GM21526 (cell line): ENCODE measurements at regions not wholly inside any gene's neighbourhood (a gene's known extent, or its start where the extent isn't known, plus 50 kb on each side); places are given as distances from the start of the nearest gene placed in this dataset.
"Not testable (repeated sequence)": the region's sequence is repeated elsewhere in the genome, so short reads cannot be mapped to it uniquely, and the experiment has no call there.

Source experiments
- ATAC-seq: cut with Tn5 transposase; IDR thresholded peaks from one replicate; pipeline ENCODE4 v1.9.1; 2021; ENCODE audit warnings: moderate library complexity; ENCODE audit not compliant: unreplicated experiment, low FRiP score

DNA sequence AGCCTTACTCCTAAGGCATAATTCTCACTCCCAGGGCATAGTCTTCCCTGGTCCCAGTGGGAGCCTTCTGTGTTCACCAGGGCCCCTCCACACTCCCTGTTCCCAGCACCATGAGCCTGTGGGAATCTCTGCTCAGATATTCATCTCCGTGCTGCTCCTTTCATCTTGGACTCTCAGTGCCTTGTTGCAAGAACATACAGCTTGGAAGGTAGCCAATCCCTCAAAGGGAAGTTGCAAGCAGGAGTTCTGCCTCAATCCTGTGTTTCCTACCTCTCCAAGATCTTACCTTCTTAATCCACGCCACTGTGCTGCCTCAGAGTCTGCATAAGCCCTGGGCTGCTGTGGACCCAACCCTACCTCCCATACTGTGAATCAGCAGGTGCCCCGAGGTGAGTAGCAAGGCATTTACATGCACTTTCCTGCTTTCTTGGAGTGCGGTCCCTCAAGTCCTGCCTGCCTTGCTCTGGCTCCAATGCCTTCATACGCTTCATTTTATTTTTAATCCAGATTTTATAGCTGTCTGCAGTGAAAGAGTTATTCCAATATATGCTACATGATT is 413.8 kb upstream of the RAB6C start:
- no peak for ATAC-seq

DNA sequence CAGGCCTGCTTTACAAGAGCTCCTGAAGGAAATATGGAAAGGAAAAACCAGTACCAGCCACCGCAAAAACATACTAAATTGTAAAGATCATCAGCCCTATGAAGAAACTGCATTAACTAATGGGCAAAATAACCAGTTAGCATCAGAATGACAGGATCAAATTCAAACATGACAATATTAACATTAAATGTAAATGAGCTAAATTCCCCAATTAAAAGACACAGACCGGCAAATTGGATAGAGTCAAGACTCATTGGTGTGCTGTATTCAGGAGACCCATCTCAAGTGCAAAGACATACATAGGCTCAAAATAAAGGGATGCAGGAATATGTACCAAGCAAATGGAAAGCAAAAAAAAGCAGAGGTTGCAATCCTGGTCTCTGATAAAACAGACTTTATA is 408.7 kb upstream of the RAB6C start:
- not testable (repeated sequence) for ATAC-seq

DNA sequence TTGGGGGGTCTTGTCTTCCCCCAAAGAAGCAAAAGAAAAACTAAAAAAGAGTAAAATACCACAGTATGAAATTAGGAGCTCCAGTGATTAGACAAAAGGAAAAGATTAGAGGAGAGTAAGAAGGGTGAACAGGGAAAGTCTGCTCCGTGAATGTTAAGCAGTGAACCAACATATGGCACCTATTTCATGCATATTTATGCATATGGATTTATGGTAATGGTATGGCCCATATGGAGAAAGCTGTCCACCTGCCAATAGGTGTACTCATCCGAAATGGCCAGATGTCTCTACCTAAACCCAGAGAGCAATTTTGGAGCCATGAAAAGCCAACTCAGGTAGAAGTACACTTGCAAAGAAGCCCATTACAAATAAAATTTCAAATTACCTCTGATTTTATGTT is 404.0 kb upstream of the RAB6C start:
- ATAC-seq: no peak

DNA sequence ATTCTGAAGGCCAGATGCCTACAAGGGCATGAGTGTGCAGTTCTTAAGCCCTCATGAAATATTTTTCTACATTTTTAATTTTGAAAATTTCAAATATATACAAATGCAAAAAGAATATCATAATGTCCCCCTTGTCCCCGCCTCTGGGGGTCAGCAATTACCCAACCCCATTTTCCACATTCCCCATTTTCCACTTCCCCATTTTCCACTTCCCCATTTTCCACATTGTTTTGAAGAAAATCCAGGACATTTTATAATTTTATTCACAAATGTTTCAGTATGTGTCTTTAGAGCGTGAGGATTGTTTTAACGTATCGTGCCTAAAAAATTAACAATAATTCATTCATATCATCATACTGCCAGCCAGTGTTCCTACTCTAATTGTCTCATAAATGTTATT is 403.6 kb upstream of the RAB6C start:
- no peak for ATAC-seq

DNA sequence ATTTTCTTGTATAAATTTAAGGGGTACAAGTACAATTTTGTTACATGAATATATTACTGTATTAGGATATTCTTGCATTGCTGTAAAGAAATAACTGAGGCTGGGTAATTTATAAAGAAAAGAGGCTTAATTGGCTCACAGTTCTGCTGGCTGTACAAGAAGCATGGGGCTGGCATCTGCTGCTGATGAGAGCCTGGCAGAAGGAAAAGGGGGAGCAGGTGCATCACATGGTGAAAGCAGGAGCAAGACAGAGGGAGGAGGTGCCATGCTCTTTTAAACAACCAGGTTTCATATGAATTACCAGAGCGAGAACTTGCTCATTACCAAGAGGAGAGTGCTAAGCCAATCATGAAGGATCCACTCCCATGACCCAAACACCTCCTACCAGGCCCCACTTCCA is 399.5 kb upstream of the RAB6C start:
- no peak for ATAC-seq

DNA sequence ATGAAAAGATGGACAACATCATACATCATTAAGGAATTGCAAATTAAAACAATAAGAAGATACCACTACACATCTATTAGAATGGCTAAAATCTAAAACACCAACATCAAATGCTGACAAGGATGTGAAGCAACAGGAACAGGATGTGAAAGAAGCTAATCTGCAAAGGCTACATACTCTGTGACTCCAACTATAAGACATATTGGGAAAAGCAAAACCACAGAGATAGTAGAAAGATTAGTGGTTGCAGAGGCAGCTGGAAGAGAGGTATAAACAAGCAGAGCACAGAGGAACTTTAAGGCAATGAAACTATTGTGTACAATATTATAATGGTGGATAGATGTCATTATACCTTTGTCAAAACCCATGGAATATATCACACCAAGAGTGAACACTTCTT is 393.7 kb upstream of the RAB6C start:
- ATAC-seq: no peak

DNA sequence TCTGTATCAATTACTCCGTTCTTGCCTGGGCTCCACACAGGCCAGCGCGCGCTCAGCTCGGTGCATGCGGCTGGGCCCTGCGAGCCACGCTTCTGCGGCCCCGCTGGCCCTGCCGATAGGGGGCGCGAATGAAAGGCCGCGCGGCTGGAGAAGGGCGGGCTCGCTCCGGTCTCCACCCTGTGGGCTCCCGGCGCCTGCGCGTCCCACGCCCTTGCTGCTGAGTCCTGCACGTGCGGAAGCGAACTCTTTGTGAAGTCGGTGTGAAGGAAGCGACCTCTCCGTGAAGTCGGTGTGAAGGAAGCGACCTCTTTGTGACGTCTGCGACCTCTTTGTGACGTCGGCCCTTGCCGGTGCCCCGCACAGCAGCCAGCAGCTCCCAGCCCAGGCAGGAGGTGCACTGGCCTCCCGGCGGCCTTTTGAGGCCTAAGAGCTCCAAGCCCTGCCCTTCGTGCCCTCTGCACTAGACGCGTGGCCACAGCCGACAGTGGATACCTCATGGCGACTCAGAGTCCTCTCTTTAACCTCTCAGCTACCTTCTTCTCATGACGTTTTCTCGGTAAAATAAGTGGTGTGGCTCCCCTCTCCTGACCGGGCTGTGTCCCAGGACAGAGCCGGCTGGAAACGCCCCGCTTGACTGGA is 391.9 kb upstream of the RAB6C start:
- no peak for ATAC-seq

DNA sequence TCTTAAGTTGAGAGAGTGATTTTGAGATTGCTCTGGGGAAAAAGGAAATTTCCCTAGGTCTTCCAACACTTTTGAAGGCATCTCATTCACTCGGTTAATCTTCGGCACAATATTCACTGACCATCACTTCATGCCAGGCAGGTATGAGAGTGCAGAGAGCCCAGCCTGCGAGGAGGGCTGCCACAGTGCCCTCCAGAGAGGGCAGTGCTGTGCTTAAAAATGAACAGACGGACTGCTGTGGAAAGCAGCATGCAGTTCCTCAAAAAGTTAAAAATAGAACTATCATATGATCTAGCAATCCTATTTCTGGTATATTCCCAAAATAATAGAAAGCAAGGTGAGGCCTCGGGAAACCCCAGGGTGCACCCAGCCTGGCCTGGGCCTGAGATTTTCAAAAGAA is 374.9 kb upstream of the RAB6C start:
- no peak for ATAC-seq

DNA sequence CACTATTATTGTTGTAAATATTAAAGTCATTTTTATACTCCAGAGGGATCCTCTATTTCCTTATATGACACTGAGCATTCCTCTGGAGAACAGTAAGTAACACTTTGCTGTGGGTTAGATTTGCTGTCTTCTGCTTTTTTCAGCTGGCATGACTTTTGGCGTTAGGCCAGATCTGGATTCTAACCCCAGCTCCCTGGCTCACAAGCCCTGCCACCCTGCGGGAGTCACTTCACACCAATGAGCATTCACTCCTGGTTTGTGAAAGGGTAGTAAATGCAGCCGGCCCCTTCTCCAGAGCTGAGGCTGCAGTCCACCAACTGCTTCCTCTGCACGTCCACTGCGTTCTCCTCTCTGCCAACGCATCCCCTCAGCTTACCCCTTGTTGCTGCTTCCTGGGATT is 373.8 kb upstream of the RAB6C start:
- ATAC-seq: no peak

DNA sequence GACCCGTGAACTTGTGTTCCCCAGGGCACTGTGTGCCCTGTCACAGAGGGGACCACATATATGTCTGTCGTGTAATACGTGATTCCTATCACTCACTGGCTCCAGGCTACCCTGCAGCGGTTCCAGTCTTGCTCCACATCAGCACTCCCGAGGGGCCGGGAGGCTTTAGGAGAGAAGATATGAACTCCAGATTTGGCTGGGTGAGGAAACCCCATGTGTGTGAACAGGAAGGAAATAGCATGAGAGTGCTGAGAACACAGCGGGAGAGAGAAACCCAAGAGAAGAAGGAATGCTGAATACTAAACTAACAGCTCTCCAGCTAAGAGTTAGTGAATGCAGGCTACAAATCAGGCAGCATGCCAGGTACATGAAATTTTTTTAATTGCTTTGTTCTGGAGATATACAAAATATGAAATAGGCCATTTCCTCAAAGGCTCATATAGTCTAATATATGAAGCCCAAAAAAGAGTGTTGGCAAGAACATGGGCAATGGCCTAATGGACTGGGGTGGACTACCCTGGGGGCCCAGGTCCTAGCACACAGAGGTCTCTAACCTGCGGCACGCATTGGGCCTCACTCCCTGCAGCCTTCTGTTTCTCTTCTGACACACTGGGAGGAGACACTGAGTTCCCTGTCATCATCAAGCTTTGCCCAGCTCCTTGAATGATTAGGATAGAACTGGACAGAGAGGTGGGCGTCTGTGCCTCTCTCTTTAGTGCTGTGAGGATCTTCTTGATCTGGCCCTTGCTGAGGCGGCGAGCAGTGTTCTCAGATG is 372.8 kb upstream of the RAB6C start:
- ATAC-seq: no peak

DNA sequence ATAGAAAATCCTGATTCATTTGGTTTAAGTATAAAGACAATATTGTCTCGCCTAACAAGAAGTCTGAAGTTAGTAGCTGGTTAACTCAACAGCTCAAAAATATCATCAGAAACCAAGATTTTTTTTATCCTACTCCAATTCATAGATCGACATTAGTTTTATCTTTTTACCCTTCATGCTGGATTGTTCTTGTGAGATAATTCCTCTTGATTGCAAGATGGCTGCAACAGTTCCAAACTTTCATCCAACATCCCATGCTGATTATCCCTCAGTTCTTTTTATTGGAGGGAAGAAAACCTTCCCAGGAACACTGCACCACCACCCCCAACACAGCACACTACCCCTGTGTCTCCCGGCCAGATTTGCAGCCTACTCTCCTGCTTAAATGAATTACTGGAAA is 370.2 kb upstream of the RAB6C start:
- ATAC-seq: no peak

DNA sequence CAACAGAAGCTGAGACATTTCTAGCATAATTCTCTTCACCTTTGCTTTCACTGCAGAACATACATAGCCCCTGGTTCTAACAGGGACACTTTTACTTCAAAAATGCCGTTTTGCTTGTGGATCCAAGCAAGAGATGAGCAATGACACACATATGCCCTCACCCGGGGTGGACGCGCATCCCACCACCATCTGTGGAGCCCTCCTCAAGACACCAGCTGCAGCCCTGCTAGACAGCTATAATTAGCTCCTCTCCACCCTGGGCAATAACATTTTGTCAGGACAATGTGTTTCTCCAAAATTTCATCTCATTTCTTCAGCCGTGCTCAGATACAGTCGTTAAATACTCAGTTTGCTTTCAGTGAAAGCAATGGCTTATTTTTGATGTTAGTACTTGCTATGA is 368.7 kb upstream of the RAB6C start:
- no peak for ATAC-seq

DNA sequence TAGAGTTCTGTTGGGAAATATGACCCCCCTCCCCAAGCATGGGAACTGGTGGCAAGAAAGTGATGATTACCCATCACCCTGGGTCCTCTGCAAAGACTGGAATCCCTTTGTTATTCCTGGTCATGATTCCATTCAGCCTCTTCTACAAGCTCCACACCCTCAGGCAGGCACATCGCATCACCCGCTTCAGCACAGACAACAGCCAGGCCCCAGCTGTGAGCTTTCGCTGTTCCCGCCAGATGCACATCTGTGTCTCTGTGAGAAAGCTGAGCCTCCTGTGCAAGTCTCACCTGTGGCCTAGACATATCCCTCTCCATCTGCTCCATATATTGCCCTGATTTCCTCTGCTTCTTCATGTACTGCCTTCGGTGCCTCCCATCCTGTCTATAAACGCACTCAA is 368.0 kb upstream of the RAB6C start:
- no peak for ATAC-seq

DNA sequence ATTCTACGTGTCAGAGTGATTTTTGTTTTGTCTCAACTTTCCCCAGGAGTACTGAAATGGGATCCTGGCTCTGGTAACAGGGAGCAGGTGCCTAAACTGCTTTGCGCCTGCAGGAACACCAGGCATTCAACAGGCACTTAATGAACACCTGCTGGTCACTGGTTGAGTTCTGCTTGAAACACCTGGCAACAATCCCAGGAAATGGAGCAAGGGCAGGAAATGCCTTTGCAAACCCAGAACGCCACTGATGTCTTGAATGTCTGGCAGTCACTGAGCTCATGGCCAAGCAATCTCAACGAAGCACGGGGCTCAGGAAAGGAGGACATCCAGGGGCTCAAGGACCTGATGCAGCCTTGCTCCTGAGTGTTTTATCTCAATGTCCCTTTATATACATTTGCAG is 360.0 kb upstream of the RAB6C start:
- ATAC-seq: no peak

DNA sequence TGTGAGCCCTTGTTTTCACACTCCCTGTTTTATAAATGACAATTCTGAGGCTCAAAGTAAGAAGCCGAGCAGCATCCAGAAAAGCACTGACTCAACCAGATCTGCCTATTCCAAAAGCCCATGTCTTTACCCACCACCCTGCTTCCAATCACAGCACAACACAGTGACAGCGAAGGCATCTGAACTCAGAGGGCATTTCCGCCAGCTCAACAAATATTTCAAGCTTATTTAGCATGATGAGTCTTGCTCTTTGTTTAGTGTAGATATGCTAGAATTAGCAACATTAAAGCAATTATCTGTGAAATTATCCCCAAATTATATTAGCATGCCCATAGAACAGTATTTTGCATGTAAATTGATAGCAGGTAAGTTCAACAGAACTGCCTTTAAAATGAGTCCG is 359.1 kb upstream of the RAB6C start:
- no peak for ATAC-seq

DNA sequence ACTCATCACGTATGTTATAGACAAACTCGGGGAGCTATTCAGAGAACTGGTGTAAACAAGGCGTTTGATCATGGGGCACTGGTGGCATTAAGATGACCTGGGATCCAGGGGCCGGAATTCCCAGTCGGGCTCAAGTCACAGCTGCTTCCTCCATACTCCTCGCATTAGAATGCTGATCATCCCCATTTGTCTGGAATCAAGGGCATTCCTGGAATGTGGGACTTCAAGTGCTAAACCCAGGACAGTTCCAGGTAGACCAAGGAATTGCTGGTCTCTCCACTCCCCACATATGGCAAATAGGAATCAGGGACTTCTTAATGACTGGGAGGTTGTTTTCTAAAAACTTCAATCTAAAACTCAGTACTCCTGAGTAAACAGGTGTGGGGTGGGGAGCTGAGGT is 355.7 kb upstream of the RAB6C start:
- ATAC-seq: no peak

DNA sequence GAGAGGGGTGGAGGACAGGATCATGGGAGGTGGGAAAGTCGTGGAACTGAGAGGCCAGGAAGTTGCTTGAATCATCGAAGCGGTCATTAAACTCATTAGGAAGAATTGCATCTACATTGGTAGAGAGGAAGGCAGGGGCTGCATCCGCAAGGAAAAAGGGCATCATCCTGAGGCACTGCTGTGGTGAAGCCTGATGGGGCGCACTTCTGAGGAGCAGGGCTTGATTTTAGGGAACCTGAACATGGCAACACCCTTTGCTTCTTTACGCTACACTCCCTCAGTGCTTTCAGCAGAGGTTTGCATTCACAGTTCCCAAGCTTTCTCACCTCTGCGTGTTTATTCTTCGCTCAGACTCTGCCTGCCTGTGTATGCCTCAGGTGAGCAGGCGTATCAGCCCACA is 352.0 kb upstream of the RAB6C start:
- ATAC-seq: no peak

DNA sequence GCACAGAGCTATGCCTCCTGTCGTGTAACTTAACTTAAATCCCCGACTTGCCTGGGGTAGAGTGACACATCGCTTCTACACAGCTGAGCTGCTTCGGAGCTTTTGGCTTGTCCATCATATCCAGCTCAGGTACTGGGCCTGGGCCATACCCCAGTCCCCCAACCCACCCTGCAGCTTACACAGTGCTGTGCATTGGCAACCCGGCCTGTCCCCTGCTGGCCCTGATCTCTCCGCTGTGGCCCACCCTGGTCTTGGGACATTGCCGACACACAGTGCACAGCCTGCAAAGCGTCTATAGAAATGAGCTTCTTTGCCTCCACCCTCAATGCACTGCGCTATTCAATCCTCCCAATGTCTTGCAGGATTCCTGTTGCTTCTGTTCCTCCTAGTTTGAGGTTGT is 342.8 kb upstream of the RAB6C start:
- no peak for ATAC-seq

DNA sequence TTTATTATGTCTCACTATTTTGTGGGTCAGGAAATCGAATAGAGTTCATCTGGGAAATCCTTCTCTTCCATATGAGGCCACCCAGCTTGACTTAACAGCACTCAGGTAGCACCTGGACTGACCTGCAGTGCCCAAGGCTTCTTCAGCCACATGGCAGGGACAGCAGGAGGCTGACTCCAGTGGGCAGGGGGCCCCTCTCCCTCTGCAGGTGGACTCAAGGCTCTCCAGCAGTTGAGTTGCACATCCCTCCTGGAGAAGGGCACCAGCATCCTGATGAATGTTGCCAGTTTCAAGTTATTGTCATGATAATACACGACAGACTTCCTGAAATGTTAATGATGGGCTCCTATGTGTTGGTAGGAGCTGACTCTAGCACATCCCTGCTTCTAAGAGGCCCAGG is 338.1 kb upstream of the RAB6C start:
- ATAC-seq: no peak

DNA sequence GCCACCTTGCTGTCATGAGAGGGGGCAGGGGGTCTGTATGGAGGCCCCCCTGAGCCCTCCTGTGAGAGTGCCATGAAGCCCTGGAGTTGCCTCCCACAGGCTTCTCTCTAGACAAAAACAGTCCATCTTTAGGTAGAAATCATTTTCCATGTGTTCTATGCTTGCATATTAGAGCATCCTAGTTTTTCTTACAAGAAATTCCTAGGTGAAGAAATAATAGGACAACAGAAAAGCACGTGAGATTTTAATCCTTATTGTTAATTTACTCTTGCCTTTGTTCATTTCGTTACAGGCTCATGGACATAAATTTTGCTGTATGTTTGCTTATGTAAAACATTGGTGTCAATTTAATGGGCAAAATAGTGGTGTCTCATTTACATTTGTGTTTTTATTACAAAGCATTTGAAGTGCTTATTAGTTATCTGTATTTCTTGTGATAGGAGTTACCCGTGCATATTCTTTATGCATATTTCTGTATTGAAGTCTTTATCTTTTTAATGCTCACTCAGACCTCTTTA is 336.9 kb upstream of the RAB6C start:
- no peak for ATAC-seq

DNA sequence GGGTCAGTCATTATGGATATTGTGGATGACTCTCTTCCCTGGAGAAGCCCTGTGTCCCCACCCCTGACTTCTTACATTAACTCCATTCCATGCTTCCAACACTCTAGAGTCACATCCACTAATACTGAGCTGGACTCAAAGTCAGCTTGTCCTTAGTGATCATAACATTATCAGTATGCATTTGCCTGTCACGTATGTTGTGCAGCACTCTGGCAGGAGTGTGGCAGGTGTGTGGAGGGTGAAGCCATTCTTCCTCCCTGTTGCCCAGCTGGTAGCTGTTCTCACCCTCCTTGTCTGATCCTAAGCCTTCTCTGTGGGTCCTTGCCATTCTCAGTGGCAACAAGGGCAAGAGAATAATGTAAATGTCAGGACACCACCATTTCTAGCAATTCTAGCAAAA is 334.1 kb upstream of the RAB6C start:
- ATAC-seq: no peak

DNA sequence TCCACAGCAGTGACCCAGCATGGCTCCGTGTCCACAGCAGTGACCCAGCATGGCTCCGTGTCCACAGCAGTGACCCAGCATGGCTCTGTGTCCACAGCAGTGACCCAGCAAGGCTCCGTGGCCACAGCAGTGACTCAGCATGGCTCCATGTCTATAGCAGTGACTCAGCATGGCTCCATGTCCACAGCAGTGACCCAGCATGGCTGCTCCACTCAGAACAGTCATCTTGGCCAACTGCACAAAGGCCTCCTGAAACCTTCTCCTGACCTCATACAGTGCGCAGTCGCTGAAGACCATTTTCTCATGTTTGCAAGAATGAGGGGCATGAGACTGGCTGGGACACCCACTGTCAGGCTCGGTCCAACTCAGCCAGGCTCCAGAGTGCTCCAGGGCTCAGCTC is 333.4 kb upstream of the RAB6C start:
- ATAC-seq: no peak
